ENCODE measurements at regions not wholly inside any gene's neighbourhood (a gene's known extent, or its start where the extent isn't known, plus 50 kb on each side); places are given as distances from the start of the nearest gene placed in this dataset.
A peak's percentile ranks its signal among the peaks of the same experiment; 100 is the strongest.

- H3K9ac ChIP-seq = no peak overlapping the region
- H3K9me3 ChIP-seq (ENCODE audit: low read depth) = no peaks in the 10 kb centered on the region
- no peak overlapping the region for H3K27ac ChIP-seq
- H3K4me2 ChIP-seq (ENCODE audit: unreplicated experiment) = no peak overlapping the region
- in situ Hi-C loops (cut with MboI) = no loop called here
- no peaks in the 10 kb centered on the region for H3F3A ChIP-seq (ENCODE audit: insufficient read depth)
- no peaks in the 10 kb centered on the region for H3K27me3 ChIP-seq (replicated peaks; ENCODE audit: insufficient read depth)
- H3K79me2 ChIP-seq (ENCODE audit: insufficient read depth) = no peaks in the 10 kb centered on the region
- no peak overlapping the region for H2AFZ ChIP-seq
- H3K36me3 ChIP-seq (ENCODE audit: low read depth) = no peaks in the 10 kb centered on the region; the same call in 1 of the 2 replicates
- H4K20me1 ChIP-seq (ENCODE audit: insufficient read depth) = no peaks in the 10 kb centered on the region
- H3K4me1 ChIP-seq (ENCODE audit: insufficient read depth) = peaks cover 9% of the 10 kb centered on the region; the same call in 1 of the 2 replicates
- no peak for DNase-seq
- H3K9me2 ChIP-seq (ENCODE audit: insufficient read depth) = no peaks in the 10 kb centered on the region
- TF ChIP-seq EZH2 (IDR thresholded peaks at IDR 0.05; ENCODE audit: insufficient read depth, poor library complexity, severe bottlenecking) (no peak), EZH2phosphoT487 (IDR thresholded peaks at IDR 0.05; ENCODE audit: insufficient read depth, low read depth) (no peak)
- H3K4me3 ChIP-seq = no peak overlapping the region
These were observed 262.7 kb upstream of the SPOPL start for GRCh38 chr2:138238908-138239307.

- Histone ChIP-seq H4K20me1 (ENCODE audit: insufficient read depth) (no peaks in the 10 kb centered on the region), H3K27me3 (replicated peaks; ENCODE audit: insufficient read depth) (no peaks in the 10 kb centered on the region), H3K9me3 (ENCODE audit: low read depth) (no peaks in the 10 kb centered on the region), H3K9ac (no peak overlapping the region), H3F3A (ENCODE audit: insufficient read depth) (no peaks in the 10 kb centered on the region; the same call in 1 of the 2 replicates), H3K27ac (no peak overlapping the region), H3K79me2 (ENCODE audit: insufficient read depth) (no peaks in the 10 kb centered on the region), H3K9me2 (ENCODE audit: insufficient read depth) (no peaks in the 10 kb centered on the region), H3K4me1 (ENCODE audit: insufficient read depth) (peaks cover 17% of the 10 kb centered on the region), H2AFZ (no peak overlapping the region), H3K36me3 (ENCODE audit: low read depth) (no peaks in the 10 kb centered on the region; the same call in 1 of the 2 replicates), H3K4me3 (no peak overlapping the region), H3K4me2 (ENCODE audit: unreplicated experiment) (no peak overlapping the region)
- peak; percentile 3 for DNase-seq
- TF ChIP-seq EZH2phosphoT487 (IDR thresholded peaks at IDR 0.05; ENCODE audit: insufficient read depth, low read depth) = no peak
- TF ChIP-seq EZH2 (IDR thresholded peaks at IDR 0.05; ENCODE audit: insufficient read depth, poor library complexity, severe bottlenecking) = no peak
- WGBS, 2 experiments (ENCODE audit: low coverage in 1 of 2, low lambda C conversion rate in 2 of 2, missing lambda C conversion rate in 2 of 2) = 84 to 92% methylated on average over 2 of the region's 2 CpGs
- in situ Hi-C loops (cut with MboI) = no loop called here
These were observed 261.6 kb upstream of the SPOPL start for GRCh38 chr2:138239902-138240491.

GRCh38 chr2:138243372-138243771, 258.2 kb upstream of the SPOPL start:
- Histone ChIP-seq H4K20me1 (ENCODE audit: insufficient read depth) (no peaks in the 10 kb centered on the region), H3K9me3 (ENCODE audit: low read depth) (no peaks in the 10 kb centered on the region), H3K4me1 (ENCODE audit: insufficient read depth) (peaks cover 21% of the 10 kb centered on the region), H3F3A (ENCODE audit: insufficient read depth) (no peaks in the 10 kb centered on the region; the same call in 1 of the 2 replicates), H3K9ac (no peak overlapping the region), H3K27ac (no peak overlapping the region), H3K27me3 (replicated peaks; ENCODE audit: insufficient read depth) (no peaks in the 10 kb centered on the region), H3K36me3 (ENCODE audit: low read depth) (no peaks in the 10 kb centered on the region; the same call in 1 of the 2 replicates), H2AFZ (no peak overlapping the region), H3K9me2 (ENCODE audit: insufficient read depth) (no peaks in the 10 kb centered on the region), H3K4me2 (ENCODE audit: unreplicated experiment) (no peak overlapping the region), H3K79me2 (ENCODE audit: insufficient read depth) (no peaks in the 10 kb centered on the region), H3K4me3 (no peak overlapping the region)
- in situ Hi-C loops (cut with MboI) = no loop called here
- TF ChIP-seq EZH2 (IDR thresholded peaks at IDR 0.05; ENCODE audit: insufficient read depth, poor library complexity, severe bottlenecking) = no peak
- no peak for DNase-seq

- H3F3A ChIP-seq (ENCODE audit: insufficient read depth) = no peaks in the 10 kb centered on the region; the same call in 1 of the 2 replicates
- peak overlapping the region; percentile 26; the same call in 1 of the 2 replicates for H2AFZ ChIP-seq
- H4K20me1 ChIP-seq (ENCODE audit: insufficient read depth) = no peaks in the 10 kb centered on the region
- TF ChIP-seq EZH2 (IDR thresholded peaks at IDR 0.05; ENCODE audit: insufficient read depth, poor library complexity, severe bottlenecking) = no peak
- TF ChIP-seq EZH2phosphoT487 (IDR thresholded peaks at IDR 0.05; ENCODE audit: insufficient read depth, low read depth) = no peak
- H3K27ac ChIP-seq = no peak overlapping the region
- in situ Hi-C loops (cut with MboI) = no loop called here
- H3K36me3 ChIP-seq (ENCODE audit: low read depth) = no peaks in the 10 kb centered on the region; the same call in 1 of the 2 replicates
- no peaks in the 10 kb centered on the region for H3K79me2 ChIP-seq (ENCODE audit: insufficient read depth)
- H3K27me3 ChIP-seq (replicated peaks; ENCODE audit: insufficient read depth) = no peaks in the 10 kb centered on the region
- H3K9me2 ChIP-seq (ENCODE audit: insufficient read depth) = no peaks in the 10 kb centered on the region
- H3K4me3 ChIP-seq = no peak overlapping the region
- H3K4me2 ChIP-seq (ENCODE audit: unreplicated experiment) = peak overlapping the region; percentile 40
- peaks cover 21% of the 10 kb centered on the region for H3K4me1 ChIP-seq (ENCODE audit: insufficient read depth)
- peak; percentile 65 for DNase-seq
- H3K9me3 ChIP-seq (ENCODE audit: low read depth) = no peaks in the 10 kb centered on the region
- H3K9ac ChIP-seq = no peak overlapping the region
These were observed 257.1 kb upstream of the SPOPL start for GRCh38 chr2:138244501-138244925.

- H3K27me3 ChIP-seq (replicated peaks; ENCODE audit: insufficient read depth) = no peaks in the 10 kb centered on the region
- no peaks in the 10 kb centered on the region; the same call in 1 of the 2 replicates for H3F3A ChIP-seq (ENCODE audit: insufficient read depth)
- DNase-seq = peak; percentile 8
- H3K36me3 ChIP-seq (ENCODE audit: low read depth) = no peaks in the 10 kb centered on the region
- H3K9me3 ChIP-seq (ENCODE audit: low read depth) = no peaks in the 10 kb centered on the region
- H3K9ac ChIP-seq = no peak overlapping the region
- no peak overlapping the region for H3K27ac ChIP-seq
- in situ Hi-C loops (cut with MboI) = no loop called here
- H2AFZ ChIP-seq = no peak overlapping the region
- H3K79me2 ChIP-seq (ENCODE audit: insufficient read depth) = no peaks in the 10 kb centered on the region
- H3K9me2 ChIP-seq (ENCODE audit: insufficient read depth) = no peaks in the 10 kb centered on the region
- peak overlapping the region; percentile 40 for H3K4me2 ChIP-seq (ENCODE audit: unreplicated experiment)
- H4K20me1 ChIP-seq (ENCODE audit: insufficient read depth) = no peaks in the 10 kb centered on the region
- no peak for TF ChIP-seq EZH2phosphoT487 (IDR thresholded peaks at IDR 0.05; ENCODE audit: insufficient read depth, low read depth)
- TF ChIP-seq EZH2 (IDR thresholded peaks at IDR 0.05; ENCODE audit: insufficient read depth, poor library complexity, severe bottlenecking) = no peak
- H3K4me1 ChIP-seq (ENCODE audit: insufficient read depth) = peaks cover 16% of the 10 kb centered on the region
- no peak overlapping the region for H3K4me3 ChIP-seq
These were observed 256.3 kb upstream of the SPOPL start for GRCh38 chr2:138245310-138245709.

Measured in GM23248 (cell line).